GM18873 (cell line): ENCODE measurements at regions not wholly inside any gene's neighbourhood (a gene's known extent, or its start where the extent isn't known, plus 50 kb on each side); places are given as distances from the start of the nearest gene placed in this dataset.
"Not testable (repeated sequence)": the region's sequence is repeated elsewhere in the genome, so short reads cannot be mapped to it uniquely, and the experiment has no call there.

Experiments used
- ATAC-seq: cut with Tn5 transposase; IDR thresholded peaks from one replicate; pipeline ENCODE4 v1.9.1; 2021; ENCODE audit warnings: mild to moderate bottlenecking, moderate library complexity, moderate number of reproducible peaks; ENCODE audit not compliant: unreplicated experiment, low FRiP score

GRCh38 chr18:73691624-73692023 is 456.0 kb downstream of the FBXO15 start:
- ATAC-seq, result no peak

- ATAC-seq, result no peak
Measured at GRCh38 chr18:73691118-73691517, 456.5 kb downstream of the FBXO15 start.

GRCh38 chr18:73690222-73690621 is 457.4 kb downstream of the FBXO15 start:
- no peak for ATAC-seq

GRCh38 chr18:73688851-73689711 is 458.6 kb downstream of the FBXO15 start:
- ATAC-seq, result peak; percentile 68

- no peak for ATAC-seq
Measured at GRCh38 chr18:73688161-73688560, 459.5 kb downstream of the FBXO15 start.

GRCh38 chr18:73684647-73685046 is 463.0 kb downstream of the FBXO15 start:
- ATAC-seq, result no peak

GRCh38 chr18:73683409-73684238 is 464.0 kb downstream of the FBXO15 start:
- ATAC-seq, result no peak

- no peak for ATAC-seq
Measured at GRCh38 chr18:73681912-73682311, 465.7 kb downstream of the FBXO15 start.

- ATAC-seq, result no peak
Measured at GRCh38 chr18:73681398-73681797, 466.2 kb downstream of the FBXO15 start.

- ATAC-seq, result no peak
Measured at GRCh38 chr18:73679941-73680712, 467.5 kb downstream of the FBXO15 start.

- no peak for ATAC-seq
Measured at GRCh38 chr18:73677450-73677849, 470.2 kb downstream of the FBXO15 start.

- ATAC-seq, result no peak
Measured at GRCh38 chr18:73674125-73674865, 473.3 kb downstream of the FBXO15 start.

- not testable (repeated sequence) for ATAC-seq
Measured at GRCh38 chr18:73671480-73671879, 476.2 kb downstream of the FBXO15 start.

GRCh38 chr18:73670524-73670923 is 477.1 kb downstream of the FBXO15 start:
- ATAC-seq, result peak; percentile 90

- no peak for ATAC-seq
Measured at GRCh38 chr18:73670039-73670438, 477.6 kb downstream of the FBXO15 start.

GRCh38 chr18:73669297-73669696 is 478.3 kb downstream of the FBXO15 start:
- no peak for ATAC-seq

- ATAC-seq, result no peak
Measured at GRCh38 chr18:73668051-73668450, 479.6 kb downstream of the FBXO15 start.

GRCh38 chr18:73666772-73667171 is 480.9 kb downstream of the FBXO15 start:
- ATAC-seq, result no peak

GRCh38 chr18:73664896-73665295 is 482.7 kb downstream of the FBXO15 start:
- ATAC-seq, result no peak

GRCh38 chr18:73663581-73663980 is 484.1 kb downstream of the FBXO15 start:
- no peak for ATAC-seq
